OCI-LY1 (cell line): ENCODE measurements at regions not wholly inside any gene's neighbourhood (a gene's known extent, or its start where the extent isn't known, plus 50 kb on each side); places are given as distances from the start of the nearest gene placed in this dataset.
A peak's percentile ranks its signal among the peaks of the same experiment; 100 is the strongest.

Source experiments
- H2AFZ ChIP-seq: fragments of 200-600 bp; sonication (generic), shearing (Covaris generic); 2 replicates; pipeline ENCODE4 v1.6.0; 2014; ENCODE audit warnings: antibody characterized with exemption, mild to moderate bottlenecking, low read length
- H3F3A ChIP-seq: fragments of 200-600 bp; sonication (generic), shearing (Covaris generic); 2 replicates; pipeline ENCODE4 v1.6.0; 2014; ENCODE audit warnings: mild to moderate bottlenecking, antibody characterized with exemption, low read length, moderate library complexity; ENCODE audit not compliant: insufficient read depth
- H3K27ac ChIP-seq: fragments of 200-600 bp; sonication (generic); 2 replicates; pipeline ENCODE4 v1.5.1; 2014; ENCODE audit warnings: low read length, mixed run types, mild to moderate bottlenecking, low read depth; ENCODE audit not compliant: poor library complexity, severe bottlenecking
- H3K27me3 ChIP-seq: fragments of 200-600 bp; sonication (generic); 2 replicates; pipeline ENCODE4 v1.6.0; 2014; ENCODE audit warnings: antibody characterized with exemption, mild to moderate bottlenecking, low read length, moderate library complexity; ENCODE audit not compliant: insufficient read depth
- H3K36me3 ChIP-seq: fragments of 200-600 bp; sonication (generic); 2 replicates; pipeline ENCODE4 v1.6.1; 2014; ENCODE audit warnings: mild to moderate bottlenecking, antibody characterized with exemption, low read length, moderate library complexity, mixed read lengths; ENCODE audit not compliant: insufficient read depth
- H3K4me1 ChIP-seq: fragments of 200-600 bp; sonication (generic); 2 replicates; pipeline ENCODE4 v1.5.1; 2014; ENCODE audit warnings: mild to moderate bottlenecking, low read length, moderate library complexity; ENCODE audit not compliant: insufficient read depth, severe bottlenecking
- H3K4me2 ChIP-seq: fragments of 200-600 bp; sonication (generic), shearing (Covaris generic); 2 replicates; pipeline ENCODE4 v1.6.1; 2014; ENCODE audit warnings: low read length
- H3K4me3 ChIP-seq: fragments of 200-600 bp; sonication (generic); 2 replicates; pipeline ENCODE4 v1.5.1; 2014; ENCODE audit warnings: low read length, low read depth, mild to moderate bottlenecking, mixed read lengths; ENCODE audit not compliant: poor library complexity, severe bottlenecking
- H3K79me2 ChIP-seq: fragments of 200-600 bp; shearing (Covaris generic); 2 replicates; pipeline ENCODE4 v1.6.1; 2016; ENCODE audit warnings: mixed run types, low read length, mixed read lengths; ENCODE audit not compliant: insufficient read depth
- H3K9ac ChIP-seq: fragments of 200-600 bp; sonication (generic), shearing (Covaris generic); 2 replicates; pipeline ENCODE4 v1.6.1; 2014; ENCODE audit warnings: mild to moderate bottlenecking, low read length, mixed read lengths
- H3K9me2 ChIP-seq: fragments of 200-600 bp; sonication (generic), shearing (Covaris generic); 2 replicates; pipeline ENCODE4 v1.6.1; 2014; ENCODE audit warnings: low read depth, mild to moderate bottlenecking, low read length, mixed read lengths
- H3K9me3 ChIP-seq: fragments of 200-600 bp; shearing (Covaris generic); 2 replicates; pipeline ENCODE4 v1.6.1; 2014; ENCODE audit warnings: low read length, mixed read lengths
- H4K20me1 ChIP-seq: fragments of 200-600 bp; sonication (generic), shearing (Covaris generic); 2 replicates; pipeline ENCODE4 v1.6.0; 2016; ENCODE audit warnings: mild to moderate bottlenecking, low read length; ENCODE audit not compliant: insufficient read depth
- CTCF ChIP-seq: fragments of 200-600 bp; sonication (generic), shearing (Covaris generic); IDR thresholded peaks from 2 replicates; pipeline ENCODE4 v1.5.1; 2017; ENCODE audit warnings: mild to moderate bottlenecking, antibody characterized with exemption, low read length, moderate library complexity, mixed read lengths
- EZH2 ChIP-seq: fragments of 200-600 bp; sonication (generic), shearing (Covaris generic); IDR thresholded peaks from 2 replicates; pipeline ENCODE4 v1.8.0; 2017; ENCODE audit warnings: borderline replicate concordance, mixed run types, mild to moderate bottlenecking, antibody characterized with exemption, low read length, moderate library complexity, mixed read lengths

GRCh38 chr6:156392648-156393047 lies 384.5 kb upstream of the ARID1B start:
- no peaks in the 10 kb centered on the region for H3K27me3 ChIP-seq
- H4K20me1 ChIP-seq, result no peaks in the 10 kb centered on the region
- H3F3A ChIP-seq, result no peaks in the 10 kb centered on the region
- H3K9me2 ChIP-seq, result no peaks in the 10 kb centered on the region
- H3K36me3 ChIP-seq, result no peaks in the 10 kb centered on the region
- no peak overlapping the region for H2AFZ ChIP-seq
- no peak overlapping the region for H3K9ac ChIP-seq
- H3K79me2 ChIP-seq, result no peaks in the 10 kb centered on the region
- H3K4me1 ChIP-seq, result peaks cover 74% of the 10 kb centered on the region
- H3K4me2 ChIP-seq, result peak overlapping the region; percentile 8; the same call in 1 of the 2 replicates
- TF ChIP-seq CTCF (no peak), EZH2 (no peak)
- peak overlapping the region; percentile 0 for H3K4me3 ChIP-seq
- H3K9me3 ChIP-seq, result no peaks in the 10 kb centered on the region
- peak overlapping the region; percentile 97 for H3K27ac ChIP-seq

- Histone ChIP-seq H3K4me2 (peak overlapping the region; percentile 8), H3K36me3 (no peaks in the 10 kb centered on the region)
Measured at GRCh38 chr6:156391977-156392376, 385.2 kb upstream of the ARID1B start.

GRCh38 chr6:156391061-156391672 lies 386.0 kb upstream of the ARID1B start:
- Histone ChIP-seq H3K9ac (no peak overlapping the region), H3K4me1 (peaks cover 59% of the 10 kb centered on the region), H3F3A (no peaks in the 10 kb centered on the region), H3K9me3 (no peaks in the 10 kb centered on the region), H3K4me3 (no peak overlapping the region), H3K27ac (peak overlapping the region; percentile 97), H4K20me1 (no peaks in the 10 kb centered on the region), H3K4me2 (no peak overlapping the region), H2AFZ (no peak overlapping the region), H3K36me3 (no peaks in the 10 kb centered on the region), H3K27me3 (no peaks in the 10 kb centered on the region), H3K9me2 (no peaks in the 10 kb centered on the region), H3K79me2 (no peaks in the 10 kb centered on the region)
- TF ChIP-seq CTCF, result no peak
- no peak for TF ChIP-seq EZH2

More at GRCh38 chr6:156391977-156392376, 385.2 kb upstream of the ARID1B start:
- no peak for TF ChIP-seq CTCF
- TF ChIP-seq EZH2, result no peak
- H3K79me2 ChIP-seq, result no peaks in the 10 kb centered on the region
- H3K27ac ChIP-seq, result peak overlapping the region; percentile 97
- H3K9ac ChIP-seq, result no peak overlapping the region
- H3K4me3 ChIP-seq, result peak overlapping the region; percentile 0
- no peak overlapping the region for H2AFZ ChIP-seq
- no peaks in the 10 kb centered on the region for H3K27me3 ChIP-seq
- H3F3A ChIP-seq, result no peaks in the 10 kb centered on the region
- H3K4me1 ChIP-seq, result peaks cover 67% of the 10 kb centered on the region
- H3K9me3 ChIP-seq, result no peaks in the 10 kb centered on the region
- H4K20me1 ChIP-seq, result no peaks in the 10 kb centered on the region
- no peaks in the 10 kb centered on the region for H3K9me2 ChIP-seq
